CD14-positive monocyte (primary cell): ENCODE measurements at regions not wholly inside any gene's neighbourhood (a gene's known extent, or its start where the extent isn't known, plus 50 kb on each side); places are given as distances from the start of the nearest gene placed in this dataset.

Experiments used
- DNase-seq, 3 donors: peaks; one replicate each; pipeline ENCODE4 v3.0.0-alpha.2; 2011 to 2022
- H2AFZ ChIP-seq: 2 replicates; pipeline ENCODE4 v1.6.0; 2012; ENCODE audit warnings: mild to moderate bottlenecking, low read depth, low read length, inconsistent platforms; ENCODE audit not compliant: insufficient read depth, poor library complexity, severe bottlenecking
- H3K27ac ChIP-seq, 2 donors: 1 replicate in 1 of 2; 2 replicates in 1 of 2; pipeline ENCODE4 v1.5.1; 2012 to 2013; ENCODE audit warnings: low read length in 2 of 2, control low read depth in 1 of 2, inconsistent platforms in 1 of 2, low read depth in 1 of 2, mild to moderate bottlenecking in 1 of 2
- H3K27me3 ChIP-seq, 2 donors: one replicate each; pipeline versions ENCODE4 v1.6.0 to v1.6.1; 2011 to 2013; ENCODE audit warnings: low read length in 2 of 2; ENCODE audit not compliant: control insufficient read depth in 2 of 2, insufficient read depth in 2 of 2
- H3K36me3 ChIP-seq, 2 donors: replicated peaks in 1 of 2; 1 replicate in 1 of 2; 2 replicates in 1 of 2; pipeline versions ENCODE4 v1.5.1 to v1.6.1; 2012 to 2013; ENCODE audit warnings: low read length in 2 of 2, control low read depth in 1 of 2, inconsistent platforms in 1 of 2, mild to moderate bottlenecking in 1 of 2; ENCODE audit not compliant: insufficient read depth in 2 of 2, control insufficient read depth in 1 of 2
- H3K4me1 ChIP-seq, 2 donors: 1 replicate in 1 of 2; 2 replicates in 1 of 2; pipeline versions ENCODE4 v1.5.1 to v1.6.1; 2012 to 2013; ENCODE audit warnings: low read length in 2 of 2, control low read depth in 1 of 2, inconsistent platforms in 1 of 2, mild to moderate bottlenecking in 1 of 2, moderate library complexity in 1 of 2; ENCODE audit not compliant: insufficient read depth in 2 of 2, control insufficient read depth in 1 of 2
- H3K4me2 ChIP-seq: replicated peaks from 2 replicates; pipeline ENCODE3; 2012; ENCODE audit warnings: low read length, moderate library complexity, mild to moderate bottlenecking; ENCODE audit not compliant: poor library complexity, severe bottlenecking; ENCODE audit errors: extremely low read depth
- H3K4me3 ChIP-seq, 3 experiments: fragments of 200-600 bp in 1 of 3; sonication (generic) in 1 of 3; replicated peaks in 1 of 3; 1 replicate in 2 of 3; 2 replicates in 1 of 3; pipeline ENCODE4 v1.5.1; 2011 to 2013; ENCODE audit warnings: low read length in 3 of 3, mild to moderate bottlenecking in 3 of 3, control low read depth in 2 of 3, low read depth in 2 of 3, inconsistent platforms in 1 of 3, moderate library complexity in 1 of 3
- H3K79me2 ChIP-seq: 2 replicates; pipeline ENCODE4 v1.6.0; 2012; ENCODE audit warnings: mild to moderate bottlenecking, control low read depth, inconsistent platforms, low read length, moderate library complexity; ENCODE audit not compliant: insufficient read depth
- H3K9ac ChIP-seq: 2 replicates; pipeline ENCODE4 v1.6.0; 2017; ENCODE audit warnings: low read length, mild to moderate bottlenecking; ENCODE audit not compliant: insufficient read depth, poor library complexity, severe bottlenecking
- H3K9me3 ChIP-seq, 2 donors: replicated peaks in 1 of 2; 1 replicate in 1 of 2; 2 replicates in 1 of 2; pipeline versions ENCODE4 v1.5.1 to v1.6.1; 2012 to 2013; ENCODE audit warnings: low read length in 2 of 2, control low read depth in 1 of 2; ENCODE audit not compliant: control insufficient read depth in 1 of 2, insufficient read depth in 1 of 2
- H4K20me1 ChIP-seq: 2 replicates; pipeline ENCODE4 v1.6.0; 2012; ENCODE audit warnings: mild to moderate bottlenecking, low read length, control low read depth, moderate library complexity; ENCODE audit not compliant: insufficient read depth
- H3K27ac Mint-ChIP-seq, 7 donors: one replicate each; pipeline ENCODE4 v1.8.0; 2020; ENCODE audit warnings: mild to moderate bottlenecking in 7 of 7, mixed read lengths in 7 of 7, moderate library complexity in 6 of 7, inconsistent platforms in 2 of 7
- H3K27me3 Mint-ChIP-seq, 3 donors: one replicate each; pipeline ENCODE4 v1.8.0; 2021 to 2022; ENCODE audit warnings: low read depth in 3 of 3, mild to moderate bottlenecking in 3 of 3, mixed read lengths in 3 of 3, moderate library complexity in 3 of 3, inconsistent platforms in 1 of 3
- H3K36me3 Mint-ChIP-seq, 2 donors: one replicate each; pipeline ENCODE4 v1.8.0; 2020; ENCODE audit warnings: mixed read lengths in 2 of 2, inconsistent platforms in 1 of 2, mild to moderate bottlenecking in 1 of 2
- H3K4me1 Mint-ChIP-seq: one replicate; pipeline ENCODE4 v1.8.0; 2020; ENCODE audit warnings: mild to moderate bottlenecking, mixed read lengths
- H3K4me3 Mint-ChIP-seq, 2 donors: one replicate each; pipeline ENCODE4 v1.8.0; 2020; ENCODE audit warnings: mild to moderate bottlenecking in 2 of 2, mixed read lengths in 2 of 2, moderate library complexity in 1 of 2
- H3K9me3 Mint-ChIP-seq, 7 donors: one replicate each; pipeline ENCODE4 v1.8.0; 2020 to 2022; ENCODE audit warnings: mixed read lengths in 7 of 7, mild to moderate bottlenecking in 6 of 7, moderate library complexity in 6 of 7, inconsistent platforms in 2 of 7
- WGBS: methylation state at CpG from one replicate; pipeline ENCODE4 v1.1.5; 2013; ENCODE audit warnings: missing lambda C conversion rate; ENCODE audit not compliant: insufficient coverage; 5-methylcytosine and 5-hydroxymethylcytosine counted together
- intact Hi-C, 2 donors: fragments of 100-400 bp; cut with micrococcal nuclease; formaldehyde crosslinking; loops; one replicate each; pipeline versions ENCODE4 v1.15.0 to v1.15.1; 2023
- TF ChIP-seq, protein P1 (sequence below): fragments of 200-600 bp; IDR thresholded peaks from one replicate; pipeline ENCODE4 v1.8.0; 2022; ENCODE audit warnings: antibody characterized with exemption, mild to moderate bottlenecking

DNA sequence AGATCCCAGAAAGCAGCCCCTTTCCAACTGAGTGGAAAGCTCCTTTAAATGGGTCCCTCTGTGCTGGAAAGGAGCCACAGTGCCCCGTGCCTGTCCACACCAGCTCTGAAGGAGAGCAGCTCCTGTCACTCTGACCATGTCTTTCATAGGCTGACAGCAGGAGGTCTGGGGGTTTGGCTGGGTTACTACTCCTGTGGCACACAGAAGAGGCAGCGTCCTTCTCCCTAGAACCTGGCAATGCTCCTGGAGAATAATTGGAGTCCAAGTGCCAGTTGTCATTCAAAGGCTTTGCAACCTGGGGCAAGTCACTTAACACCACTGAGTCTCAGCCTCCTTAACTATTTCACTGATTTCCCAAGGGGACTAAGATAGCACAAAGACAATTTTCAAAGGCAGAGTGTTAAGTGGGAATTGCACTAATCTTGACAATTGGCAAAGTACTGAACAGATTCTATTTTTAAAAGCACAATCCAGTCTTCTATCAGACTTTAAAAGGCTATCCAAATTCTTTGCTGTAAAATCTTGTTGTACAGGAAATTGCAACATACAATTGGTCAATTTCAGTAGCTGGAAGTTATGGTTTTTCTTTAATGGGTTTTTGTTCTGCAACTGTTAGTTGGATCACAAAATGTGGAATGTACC, 457.2 kb downstream of the KIF16B start:
- no peaks in the 10 kb centered on the region for H3K79me2 ChIP-seq
- H3K27ac ChIP-seq: no peak overlapping the region
- H3K4me3 Mint-ChIP-seq: no peak overlapping the region
- peaks cover 8 to 10% of the 10 kb centered on the region in 2 donors for H3K4me1 ChIP-seq
- H3K9ac ChIP-seq: no peak overlapping the region
- H3K27ac Mint-ChIP-seq: no peak overlapping the region
- H3K4me2 ChIP-seq: no peak overlapping the region
- H2AFZ ChIP-seq: no peak overlapping the region
- no peak for DNase-seq
- H3K9me3 ChIP-seq: no peaks in the 10 kb centered on the region
- peaks cover 13% of the 10 kb centered on the region for H3K4me1 Mint-ChIP-seq
- intact Hi-C loops: no loop called here
- peaks cover 0 to 1% (median 0%) of the 10 kb centered on the region in 3 donors for H3K27me3 Mint-ChIP-seq
- no peaks in the 10 kb centered on the region for H3K36me3 Mint-ChIP-seq
- TF ChIP-seq, protein P1, sequence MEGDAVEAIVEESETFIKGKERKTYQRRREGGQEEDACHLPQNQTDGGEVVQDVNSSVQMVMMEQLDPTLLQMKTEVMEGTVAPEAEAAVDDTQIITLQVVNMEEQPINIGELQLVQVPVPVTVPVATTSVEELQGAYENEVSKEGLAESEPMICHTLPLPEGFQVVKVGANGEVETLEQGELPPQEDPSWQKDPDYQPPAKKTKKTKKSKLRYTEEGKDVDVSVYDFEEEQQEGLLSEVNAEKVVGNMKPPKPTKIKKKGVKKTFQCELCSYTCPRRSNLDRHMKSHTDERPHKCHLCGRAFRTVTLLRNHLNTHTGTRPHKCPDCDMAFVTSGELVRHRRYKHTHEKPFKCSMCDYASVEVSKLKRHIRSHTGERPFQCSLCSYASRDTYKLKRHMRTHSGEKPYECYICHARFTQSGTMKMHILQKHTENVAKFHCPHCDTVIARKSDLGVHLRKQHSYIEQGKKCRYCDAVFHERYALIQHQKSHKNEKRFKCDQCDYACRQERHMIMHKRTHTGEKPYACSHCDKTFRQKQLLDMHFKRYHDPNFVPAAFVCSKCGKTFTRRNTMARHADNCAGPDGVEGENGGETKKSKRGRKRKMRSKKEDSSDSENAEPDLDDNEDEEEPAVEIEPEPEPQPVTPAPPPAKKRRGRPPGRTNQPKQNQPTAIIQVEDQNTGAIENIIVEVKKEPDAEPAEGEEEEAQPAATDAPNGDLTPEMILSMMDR: no peak
- no peaks in the 10 kb centered on the region for H3K36me3 ChIP-seq
- no peaks in the 10 kb centered on the region for H4K20me1 ChIP-seq
- 71% methylated on average over 2 of the region's 2 CpGs for WGBS
- H3K9me3 Mint-ChIP-seq: peaks cover 0 to 3% (median 1%) of the 10 kb centered on the region in 7 donors
- H3K4me3 ChIP-seq: no peak overlapping the region
- H3K27me3 ChIP-seq: no peaks in the 10 kb centered on the region

DNA sequence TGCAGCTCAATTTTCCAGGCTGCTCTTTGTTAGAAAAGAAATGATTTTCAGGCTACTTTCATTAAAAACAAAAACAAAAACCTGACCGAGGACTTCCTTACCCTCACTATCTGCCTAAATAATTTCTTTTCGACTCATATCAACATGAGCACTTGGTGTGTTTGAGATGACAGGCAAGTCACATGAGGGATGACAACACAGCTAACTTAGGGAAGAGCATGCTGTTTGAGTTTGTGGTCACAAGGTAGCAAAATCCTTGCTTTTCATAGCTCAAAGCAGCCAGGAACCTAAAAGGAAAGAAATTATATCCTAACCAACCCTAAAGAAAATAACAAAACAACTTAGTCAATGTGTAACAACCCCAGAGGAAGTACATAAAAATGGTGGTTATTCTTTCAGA, 459.5 kb downstream of the KIF16B start:
- Mint-ChIP-seq H3K27ac (no peak overlapping the region), H3K9me3 (peaks cover 0 to 7% (median 3%) of the 10 kb centered on the region in 7 donors), H3K4me3 (no peak overlapping the region), H3K27me3 (no peaks in the 10 kb centered on the region), H3K4me1 (peaks cover 13% of the 10 kb centered on the region), H3K36me3 (no peaks in the 10 kb centered on the region)
- Histone ChIP-seq H3K4me1 (peaks cover 8 to 10% of the 10 kb centered on the region in 2 donors), H3K9ac (no peak overlapping the region), H3K27ac (no peak overlapping the region), H3K4me2 (no peak overlapping the region), H2AFZ (no peak overlapping the region), H3K27me3 (no peaks in the 10 kb centered on the region), H3K36me3 (no peaks in the 10 kb centered on the region), H3K79me2 (no peaks in the 10 kb centered on the region), H4K20me1 (no peaks in the 10 kb centered on the region), H3K4me3 (no peak overlapping the region), H3K9me3 (no peaks in the 10 kb centered on the region)
- no peak for DNase-seq
- intact Hi-C loops: no loop called here
- TF ChIP-seq, protein P1: no peak
- no CpG with 5 or more reads among the region's 2 CpGs for WGBS
